SJCRH30 (cell line): ENCODE measurements at regions not wholly inside any gene's neighbourhood (a gene's known extent, or its start where the extent isn't known, plus 50 kb on each side); places are given as distances from the start of the nearest gene placed in this dataset.
"Not testable (repeated sequence)": the region's sequence is repeated elsewhere in the genome, so short reads cannot be mapped to it uniquely, and the experiment has no call there.

ENCODE experiments used
- DNase-seq, 2 experiments: peaks; one replicate each; pipeline ENCODE4 v3.0.0-alpha.2; 2015 to 2020
- H3K27ac ChIP-seq: fragments of 250-450 bp; sonication (Bioruptor Pico); 2 replicates; pipeline ENCODE4 v1.5.1; 2020; ENCODE audit warnings: mild to moderate bottlenecking, moderate library complexity
- H3K27me3 ChIP-seq: fragments of 250-450 bp; sonication (Bioruptor Pico); 2 replicates; pipeline ENCODE4 v1.5.1; 2020; ENCODE audit warnings: mild to moderate bottlenecking, moderate library complexity
- H3K36me3 ChIP-seq: fragments of 250-450 bp; sonication (Bioruptor Pico); 2 replicates; pipeline ENCODE4 v1.5.1; 2020; ENCODE audit warnings: mild to moderate bottlenecking, moderate library complexity
- H3K4me1 ChIP-seq: fragments of 250-450 bp; sonication (Bioruptor Pico); 2 replicates; pipeline ENCODE4 v1.5.1; 2020; ENCODE audit warnings: mild to moderate bottlenecking, moderate library complexity
- H3K4me3 ChIP-seq: fragments of 250-450 bp; sonication (Bioruptor Pico); 2 replicates; pipeline ENCODE4 v1.5.1; 2020; ENCODE audit warnings: mild to moderate bottlenecking, moderate library complexity
- H3K9me3 ChIP-seq: fragments of 250-450 bp; sonication (Bioruptor Pico); replicated peaks from 2 replicates; pipeline ENCODE4 v1.5.1; 2020; ENCODE audit warnings: mild to moderate bottlenecking, moderate library complexity

GRCh38 chr7:87007038-87007437, 52.4 kb downstream of the ELAPOR2 start:
- Histone ChIP-seq H3K27me3 (no peaks in the 10 kb centered on the region), H3K27ac (no peak overlapping the region), H3K4me1 (no peaks in the 10 kb centered on the region), H3K36me3 (no peaks in the 10 kb centered on the region), H3K4me3 (no peak overlapping the region), H3K9me3 (no peaks in the 10 kb centered on the region)
- no peak for DNase-seq

GRCh38 chr7:87004956-87005355, 54.5 kb downstream of the ELAPOR2 start:
- Histone ChIP-seq H3K27me3 (no peaks in the 10 kb centered on the region), H3K27ac (no peak overlapping the region), H3K4me1 (no peaks in the 10 kb centered on the region; the same call in 1 of the 2 replicates), H3K36me3 (no peaks in the 10 kb centered on the region), H3K9me3 (no peaks in the 10 kb centered on the region), H3K4me3 (no peak overlapping the region)
- no peak for DNase-seq

GRCh38 chr7:87003872-87004798, 55.3 kb downstream of the ELAPOR2 start:
- no peaks in the 10 kb centered on the region for H3K9me3 ChIP-seq
- H3K27ac ChIP-seq: no peak overlapping the region
- DNase-seq: no peak
- H3K27me3 ChIP-seq: no peaks in the 10 kb centered on the region
- H3K4me1 ChIP-seq: no peaks in the 10 kb centered on the region; the same call in 1 of the 2 replicates
- H3K36me3 ChIP-seq: no peaks in the 10 kb centered on the region
- H3K4me3 ChIP-seq: no peak overlapping the region

- H3K4me3 ChIP-seq: no peak overlapping the region
- no peaks in the 10 kb centered on the region for H3K27me3 ChIP-seq
- H3K27ac ChIP-seq: no peak overlapping the region
- no peaks in the 10 kb centered on the region for H3K36me3 ChIP-seq
- H3K9me3 ChIP-seq: no peaks in the 10 kb centered on the region
- no peaks in the 10 kb centered on the region; the same call in 1 of the 2 replicates for H3K4me1 ChIP-seq
- no peak for DNase-seq
Measured at GRCh38 chr7:87001214-87001613, 58.2 kb downstream of the ELAPOR2 start.

- H3K4me3 ChIP-seq: no peak overlapping the region
- H3K4me1 ChIP-seq: no peaks in the 10 kb centered on the region; the same call in 1 of the 2 replicates
- no peaks in the 10 kb centered on the region for H3K27me3 ChIP-seq
- no peaks in the 10 kb centered on the region for H3K36me3 ChIP-seq
- no peak overlapping the region for H3K27ac ChIP-seq
- H3K9me3 ChIP-seq: no peaks in the 10 kb centered on the region
- DNase-seq: no peak
Measured at GRCh38 chr7:87000344-87000743, 59.1 kb downstream of the ELAPOR2 start.

- no peak overlapping the region for H3K4me3 ChIP-seq
- H3K27ac ChIP-seq: no peak overlapping the region
- H3K9me3 ChIP-seq: no peaks in the 10 kb centered on the region
- no peaks in the 10 kb centered on the region for H3K36me3 ChIP-seq
- no peaks in the 10 kb centered on the region; the same call in 1 of the 2 replicates for H3K4me1 ChIP-seq
- no peaks in the 10 kb centered on the region for H3K27me3 ChIP-seq
- DNase-seq: no peak
Measured at GRCh38 chr7:86999750-87000149, 59.7 kb downstream of the ELAPOR2 start.

GRCh38 chr7:86995814-86996213, 63.6 kb downstream of the ELAPOR2 start:
- no peaks in the 10 kb centered on the region for H3K9me3 ChIP-seq
- H3K4me1 ChIP-seq: no peaks in the 10 kb centered on the region; the same call in 1 of the 2 replicates

GRCh38 chr7:86995052-86995725, 64.3 kb downstream of the ELAPOR2 start:
- Histone ChIP-seq H3K4me3 (no peak overlapping the region), H3K4me1 (no peaks in the 10 kb centered on the region), H3K27me3 (no peaks in the 10 kb centered on the region), H3K9me3 (no peaks in the 10 kb centered on the region), H3K27ac (no peak overlapping the region), H3K36me3 (no peaks in the 10 kb centered on the region)
- no peak for DNase-seq

More at GRCh38 chr7:86995814-86996213, 63.6 kb downstream of the ELAPOR2 start:
- no peaks in the 10 kb centered on the region for H3K36me3 ChIP-seq
- H3K4me3 ChIP-seq: no peak overlapping the region
- DNase-seq: no peak
- H3K27me3 ChIP-seq: no peaks in the 10 kb centered on the region
- no peak overlapping the region for H3K27ac ChIP-seq

- H3K9me3 ChIP-seq: 0 out of 2 replicates have a peak, but pooled peaks cover 6% of the 10 kb centered on the region
- no peak overlapping the region for H3K27ac ChIP-seq
- H3K27me3 ChIP-seq: no peaks in the 10 kb centered on the region
- H3K4me1 ChIP-seq: no peaks in the 10 kb centered on the region
- no peak overlapping the region for H3K4me3 ChIP-seq
- DNase-seq: no peak
- no peaks in the 10 kb centered on the region for H3K36me3 ChIP-seq
Measured at GRCh38 chr7:86991771-86992191, 67.7 kb downstream of the ELAPOR2 start.

- Histone ChIP-seq H3K27me3 (no peaks in the 10 kb centered on the region), H3K4me3 (no peak overlapping the region), H3K27ac (no peak overlapping the region), H3K9me3 (0 out of 2 replicates have a peak, but pooled peaks cover 6% of the 10 kb centered on the region), H3K4me1 (no peaks in the 10 kb centered on the region), H3K36me3 (no peaks in the 10 kb centered on the region)
- no peak for DNase-seq
Measured at GRCh38 chr7:86991093-86991769, 68.2 kb downstream of the ELAPOR2 start.

GRCh38 chr7:86989407-86989806, 70.0 kb downstream of the ELAPOR2 start:
- Histone ChIP-seq H3K27ac (no peak overlapping the region), H3K4me1 (no peaks in the 10 kb centered on the region), H3K27me3 (no peaks in the 10 kb centered on the region), H3K4me3 (no peak overlapping the region), H3K36me3 (no peaks in the 10 kb centered on the region), H3K9me3 (0 out of 2 replicates have a peak, but pooled peaks cover 6% of the 10 kb centered on the region)
- DNase-seq: no peak

- H3K4me3 ChIP-seq, DNase-seq, H3K9me3 ChIP-seq, H3K27ac ChIP-seq, H3K36me3 ChIP-seq, H3K4me1 ChIP-seq, H3K27me3 ChIP-seq: not testable (repeated sequence)
Measured at GRCh38 chr7:86987834-86988233, 71.6 kb downstream of the ELAPOR2 start.

GRCh38 chr7:86987358-86987757, 72.1 kb downstream of the ELAPOR2 start:
- not testable (repeated sequence) for H3K9me3 ChIP-seq, H3K27ac ChIP-seq, H3K4me3 ChIP-seq, DNase-seq, H3K4me1 ChIP-seq, H3K27me3 ChIP-seq, H3K36me3 ChIP-seq

GRCh38 chr7:86985342-86985741, 74.1 kb downstream of the ELAPOR2 start:
- not testable (repeated sequence) for H3K4me1 ChIP-seq, H3K36me3 ChIP-seq, DNase-seq, H3K4me3 ChIP-seq, H3K27me3 ChIP-seq, H3K27ac ChIP-seq, H3K9me3 ChIP-seq

- not testable (repeated sequence) for H3K27me3 ChIP-seq, H3K4me1 ChIP-seq, H3K27ac ChIP-seq, DNase-seq, H3K4me3 ChIP-seq, H3K36me3 ChIP-seq, H3K9me3 ChIP-seq
Measured at GRCh38 chr7:86983654-86984053, 75.8 kb downstream of the ELAPOR2 start.
